Stimulated activated CD4-positive, alpha-beta T cell treated with anti-CD3 and anti-CD28 coated beads, Interleukin-12 subunit alpha, Interleukin-12 subunit beta, amount 100 ng/mL, for 24 hours (primary cell): ENCODE measurements at regions not wholly inside any gene's neighbourhood (a gene's known extent, or its start where the extent isn't known, plus 50 kb on each side); places are given as distances from the start of the nearest gene placed in this dataset.

ENCODE experiments used
- DNase-seq, 2 experiments: peaks; one replicate each; pipeline ENCODE4 v3.0.0-alpha.2; 2020; ENCODE audit warnings: low read depth in 2 of 2

DNA sequence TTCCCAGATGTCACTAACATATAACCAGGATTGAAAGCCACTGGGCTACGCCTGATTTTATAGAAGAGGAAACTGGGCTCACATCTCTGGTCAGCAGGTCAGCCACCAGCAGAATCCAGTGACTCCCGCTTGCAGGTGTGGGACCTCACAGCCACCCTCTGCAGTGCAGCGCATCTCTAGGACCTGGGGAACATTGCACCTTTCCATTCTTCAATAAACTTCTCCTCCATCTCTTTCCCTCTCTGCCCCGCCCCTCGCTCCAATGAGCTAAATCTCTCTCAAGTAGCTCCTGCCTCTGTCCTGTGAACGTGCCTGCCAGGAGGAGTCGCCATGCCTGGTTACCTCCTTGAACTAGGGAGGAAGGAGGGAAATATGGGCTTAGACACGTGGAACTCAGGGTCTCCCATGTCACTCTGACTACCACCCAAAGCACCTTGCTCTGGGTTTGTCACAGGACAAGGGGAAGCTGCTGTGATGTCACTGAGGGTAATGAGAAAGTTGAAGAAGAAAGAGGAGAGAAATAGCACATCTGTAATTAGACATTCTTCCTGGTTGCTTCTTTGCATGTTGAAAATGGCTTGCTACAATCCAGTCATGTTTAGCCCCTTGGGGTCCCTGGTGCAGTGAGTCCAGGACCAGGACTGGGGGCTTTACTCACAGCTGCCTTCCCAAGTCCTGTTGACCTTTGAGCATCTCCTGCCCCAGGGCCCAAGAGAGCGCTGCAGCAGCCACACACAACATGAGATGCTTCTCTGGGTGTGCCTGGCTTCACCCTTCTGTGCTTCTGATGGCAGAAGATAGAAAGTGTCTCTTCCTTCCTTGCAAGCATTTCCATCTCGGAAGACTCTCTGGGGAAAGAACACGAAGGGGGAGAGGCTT is 469.4 kb downstream of the PREX1 start:
- DNase-seq, result no peak

DNA sequence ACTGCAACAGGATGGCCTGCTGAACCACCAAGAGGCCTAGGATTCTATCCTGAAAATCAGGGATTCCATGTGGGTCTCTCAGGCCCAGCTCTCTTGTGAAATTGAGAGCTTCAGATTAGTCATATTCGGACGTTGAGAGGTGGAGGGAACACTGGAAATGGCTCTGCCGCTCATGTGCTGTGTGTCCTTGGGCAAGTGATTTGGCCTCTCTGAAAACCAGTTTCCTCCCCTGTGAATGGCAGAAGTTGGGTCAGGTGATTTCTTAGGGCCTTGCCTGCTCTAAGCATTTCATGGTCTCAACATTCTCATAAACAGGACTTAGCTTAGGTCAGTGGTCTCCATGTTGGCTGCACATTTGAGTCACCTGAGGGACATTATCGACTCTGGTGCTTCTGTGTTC is 470.1 kb downstream of the PREX1 start:
- no peak for DNase-seq

DNA sequence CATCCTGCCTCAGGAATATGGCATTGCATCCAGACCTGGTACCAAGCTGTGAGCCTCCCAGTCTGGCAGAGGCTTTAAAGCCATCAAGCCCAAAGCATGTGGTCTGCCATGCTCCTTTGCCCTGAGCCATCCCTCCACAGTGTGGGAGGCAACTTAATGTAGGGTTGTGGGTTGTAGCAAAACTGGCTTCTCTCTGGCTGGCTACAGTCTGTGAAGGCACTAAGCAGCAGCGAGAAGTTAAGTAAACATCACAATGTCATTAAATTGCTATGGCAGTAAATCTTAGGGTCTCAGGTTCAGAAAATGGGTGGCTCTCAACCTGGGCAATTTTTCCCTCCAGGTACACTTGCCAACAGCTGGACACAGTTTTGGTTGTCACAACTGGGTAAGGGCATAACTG is 472.9 kb downstream of the PREX1 start:
- no peak for DNase-seq

DNA sequence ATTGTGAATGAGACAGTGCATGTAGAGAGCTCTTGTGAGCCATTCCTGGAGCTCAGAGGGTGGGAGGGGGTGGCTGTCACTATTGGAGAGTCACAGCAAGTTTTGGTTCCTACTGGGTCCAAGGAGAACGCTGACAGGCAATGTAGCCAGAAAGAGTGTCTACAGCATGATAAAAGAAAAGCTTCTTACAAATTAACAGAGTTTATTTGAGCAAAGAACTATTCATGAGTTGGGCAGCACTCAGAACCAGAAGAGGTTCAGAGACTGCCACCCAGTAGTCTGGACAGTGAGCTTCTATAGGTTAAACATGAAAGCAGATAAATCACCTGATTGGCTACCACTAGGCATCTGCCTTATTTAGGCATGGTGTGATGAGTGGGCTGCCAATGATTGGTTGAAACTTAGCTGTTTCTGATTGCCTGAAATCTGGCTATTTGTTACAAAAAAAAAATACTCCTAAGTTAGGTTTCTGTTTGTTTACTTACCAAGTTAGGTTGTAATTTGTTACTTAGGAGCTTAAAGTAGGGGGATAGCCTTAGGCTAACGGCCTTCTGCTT is 473.4 kb downstream of the PREX1 start:
- DNase-seq, result no peak

DNA sequence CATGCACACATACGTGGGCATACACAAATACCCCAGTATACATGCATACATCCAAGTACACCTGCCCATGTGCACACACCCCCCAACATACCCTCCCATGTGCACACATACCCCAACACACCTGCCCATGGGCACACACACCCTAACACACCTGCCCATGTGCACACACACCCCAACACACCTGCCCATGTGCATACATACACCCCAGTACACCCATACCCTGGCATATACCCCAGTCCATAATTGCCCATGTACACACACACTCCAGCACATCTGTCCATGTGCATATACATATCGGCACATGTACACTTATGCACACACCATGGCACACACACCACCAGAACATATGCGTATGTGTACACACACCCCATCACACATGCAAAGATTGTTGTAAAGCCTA is 475.2 kb downstream of the PREX1 start:
- no peak for DNase-seq

DNA sequence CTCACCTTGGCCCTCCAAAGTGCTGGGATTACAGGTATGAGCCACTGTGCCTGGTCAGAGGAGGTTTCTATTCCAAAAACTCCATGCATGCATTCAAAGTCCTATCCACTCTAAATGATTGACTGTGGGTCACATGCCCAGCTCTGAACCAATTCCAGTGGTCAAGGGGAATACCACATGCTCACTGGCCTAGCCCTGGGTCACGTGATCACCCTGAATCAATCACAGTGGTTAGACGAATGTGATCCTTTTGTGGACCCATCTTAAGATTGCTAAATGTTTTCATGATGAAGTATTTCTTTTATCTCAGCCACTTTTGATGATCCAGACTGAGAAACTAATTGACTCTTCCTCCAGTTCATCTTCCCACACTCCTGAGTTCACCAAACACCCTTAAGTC is 475.8 kb downstream of the PREX1 start:
- DNase-seq, result no peak

DNA sequence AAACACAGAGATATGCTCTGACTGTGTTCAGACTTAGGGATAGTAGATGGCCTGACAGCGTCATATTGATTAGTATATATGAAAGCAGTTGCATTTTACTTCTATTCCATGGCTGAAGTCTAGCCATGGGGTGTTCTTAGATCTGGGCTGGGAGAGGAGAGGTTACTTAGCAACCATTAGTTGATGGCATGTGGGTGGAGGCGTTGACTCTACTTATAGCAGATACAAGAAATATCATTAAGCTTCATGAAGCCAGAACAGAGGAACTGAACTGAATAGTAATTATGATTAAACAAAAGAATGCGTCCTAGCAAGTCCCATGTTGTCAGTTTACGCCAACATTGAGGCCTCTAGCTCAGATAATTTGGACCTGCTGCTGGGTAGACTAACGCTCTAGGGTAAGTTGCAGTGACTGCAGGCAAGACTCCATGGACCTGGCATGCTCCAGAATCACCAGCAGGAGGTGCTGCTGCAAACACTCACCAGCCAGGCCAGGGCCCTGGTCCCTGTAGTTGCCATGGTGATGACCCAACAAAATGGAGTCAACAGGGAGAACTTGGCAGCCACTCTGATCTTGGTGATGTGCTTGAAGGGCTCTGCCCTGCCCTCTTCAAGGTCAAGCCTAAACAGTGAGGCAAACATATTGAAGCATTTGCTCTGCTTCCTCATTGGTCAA is 477.3 kb downstream of the PREX1 start:
- DNase-seq, result no peak

DNA sequence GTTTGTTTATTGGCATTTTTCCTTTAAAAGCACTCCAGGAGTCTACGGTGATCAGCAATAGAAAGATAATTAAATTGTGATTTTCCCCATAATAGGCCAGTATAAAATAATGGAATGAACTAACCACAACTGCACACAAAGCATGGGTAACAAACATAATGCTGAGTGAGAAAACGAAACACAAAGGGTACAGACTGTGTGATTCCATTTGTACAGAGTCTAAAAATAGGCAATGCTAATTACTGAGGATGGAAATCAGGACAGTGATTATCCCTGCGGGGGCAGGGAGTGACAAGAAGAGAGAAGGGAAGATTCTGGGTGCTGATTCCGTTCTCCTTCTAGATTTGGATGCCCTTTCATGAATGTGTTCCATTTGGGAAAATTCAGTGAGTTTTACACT is 478.1 kb downstream of the PREX1 start:
- DNase-seq, result no peak

DNA sequence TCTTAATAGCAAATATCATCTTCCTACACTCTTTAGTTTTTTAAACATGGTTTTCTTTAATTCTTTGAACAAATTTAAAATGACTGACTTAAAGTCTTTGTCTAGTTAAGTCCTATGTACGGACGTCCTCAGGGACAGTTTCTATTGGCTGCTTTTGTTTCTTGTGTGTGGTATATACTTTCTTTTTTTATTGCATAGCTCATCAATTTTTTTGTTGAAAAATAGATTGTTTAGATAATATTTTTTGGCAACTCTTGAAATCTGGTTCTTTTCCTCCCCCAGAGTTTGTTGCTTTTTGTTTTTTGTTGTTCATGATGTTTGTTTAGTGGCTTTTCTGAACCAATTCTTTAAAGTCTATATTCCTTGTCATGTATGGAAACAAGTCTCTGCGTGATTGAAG is 479.8 kb downstream of the PREX1 start:
- DNase-seq, result no peak

DNA sequence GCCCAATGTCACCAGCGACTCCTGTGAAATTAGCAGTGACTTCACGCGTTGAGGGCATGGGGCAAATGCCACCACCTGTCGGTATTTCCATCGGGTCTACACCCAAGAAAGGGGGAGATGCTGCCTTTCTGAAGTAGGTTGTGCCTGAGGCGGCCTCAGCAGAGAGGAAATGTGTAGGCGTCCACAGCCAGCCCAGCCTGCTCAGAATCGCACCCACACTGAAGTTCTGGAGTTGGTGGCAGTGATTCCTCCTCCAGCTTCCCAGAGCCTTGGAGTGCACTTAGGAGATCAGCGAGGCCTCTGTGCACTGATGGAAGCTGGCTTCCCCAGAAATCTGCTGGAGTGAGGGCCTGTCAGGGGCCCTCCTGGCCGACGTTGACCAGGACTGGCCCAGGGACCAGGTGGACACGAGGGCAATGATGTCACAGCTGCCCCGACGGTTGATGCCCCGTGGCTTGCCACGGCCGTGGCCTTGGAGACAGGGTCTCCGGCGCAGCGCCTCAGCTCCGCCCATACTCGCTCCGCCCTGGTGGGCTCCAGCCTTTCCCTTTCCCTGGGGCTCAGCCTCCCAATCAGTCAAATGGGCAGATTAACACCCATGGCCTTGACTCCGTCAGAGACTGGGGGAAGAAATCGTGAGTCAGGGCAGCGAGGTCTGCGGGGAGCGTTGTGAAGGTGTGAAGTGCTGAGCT is 484.8 kb downstream of the PREX1 start:
- no peak for DNase-seq

DNA sequence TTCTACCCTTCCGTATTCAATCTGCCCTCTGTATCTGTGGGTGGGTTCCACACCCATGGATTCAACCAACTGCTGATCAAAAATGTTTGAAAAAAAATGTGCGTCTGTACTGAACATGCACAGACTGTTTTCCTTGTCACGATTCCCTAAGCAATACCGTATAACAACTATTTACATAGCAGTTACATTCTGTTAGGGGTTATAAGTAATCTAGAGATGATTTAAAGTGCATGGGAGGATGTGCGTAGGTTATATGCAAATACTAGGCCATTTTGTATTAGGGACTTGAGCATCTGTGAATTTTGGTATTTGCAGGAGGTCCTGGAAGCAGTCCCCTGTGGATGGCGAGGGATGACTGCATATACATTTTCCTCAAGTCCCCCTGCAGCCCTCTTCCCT is 486.9 kb downstream of the PREX1 start:
- DNase-seq, result no peak

DNA sequence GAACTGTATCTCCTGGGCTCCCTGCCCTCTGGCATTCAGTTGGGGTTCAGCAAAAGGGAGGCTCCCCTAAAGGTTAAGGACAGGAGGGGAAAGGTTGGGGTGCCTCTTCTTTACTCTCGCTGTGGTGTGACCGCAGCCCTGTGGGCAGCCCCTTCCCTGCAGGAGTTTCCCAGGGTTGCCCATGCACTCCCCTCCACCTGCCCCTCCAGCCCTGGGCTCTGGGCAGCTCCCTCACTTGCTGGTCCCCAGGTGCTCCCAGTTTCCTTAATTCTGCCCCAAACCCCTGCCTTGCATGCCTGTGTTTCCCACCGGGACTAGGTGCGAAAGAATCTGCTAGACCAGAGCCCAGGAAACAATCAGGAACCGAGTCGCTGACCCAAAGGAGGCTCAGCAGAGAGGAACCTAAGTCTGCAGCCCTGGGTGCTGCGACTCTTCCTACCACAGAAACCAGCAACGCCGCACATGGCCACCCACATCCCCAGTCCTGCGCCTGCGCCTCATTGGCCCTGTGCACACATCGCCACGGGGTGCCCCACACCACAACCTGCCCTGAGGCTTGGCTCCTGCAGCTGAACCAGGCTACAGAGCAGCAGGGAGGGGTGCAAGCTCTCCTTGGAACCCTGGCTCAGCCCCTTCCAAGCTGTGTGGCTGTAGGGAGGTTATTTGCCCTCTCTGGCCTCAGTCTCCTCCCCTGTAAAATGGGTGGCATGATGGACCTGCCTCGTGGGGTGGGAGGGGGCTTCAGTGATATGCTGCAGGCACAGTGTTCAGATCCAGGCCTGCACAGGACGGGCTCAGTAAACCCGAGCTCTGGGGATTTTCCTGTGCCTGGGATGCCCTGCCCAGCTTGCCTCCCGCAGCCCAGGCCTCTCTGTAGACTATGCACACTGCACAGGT is 487.6 kb downstream of the PREX1 start:
- no peak for DNase-seq

DNA sequence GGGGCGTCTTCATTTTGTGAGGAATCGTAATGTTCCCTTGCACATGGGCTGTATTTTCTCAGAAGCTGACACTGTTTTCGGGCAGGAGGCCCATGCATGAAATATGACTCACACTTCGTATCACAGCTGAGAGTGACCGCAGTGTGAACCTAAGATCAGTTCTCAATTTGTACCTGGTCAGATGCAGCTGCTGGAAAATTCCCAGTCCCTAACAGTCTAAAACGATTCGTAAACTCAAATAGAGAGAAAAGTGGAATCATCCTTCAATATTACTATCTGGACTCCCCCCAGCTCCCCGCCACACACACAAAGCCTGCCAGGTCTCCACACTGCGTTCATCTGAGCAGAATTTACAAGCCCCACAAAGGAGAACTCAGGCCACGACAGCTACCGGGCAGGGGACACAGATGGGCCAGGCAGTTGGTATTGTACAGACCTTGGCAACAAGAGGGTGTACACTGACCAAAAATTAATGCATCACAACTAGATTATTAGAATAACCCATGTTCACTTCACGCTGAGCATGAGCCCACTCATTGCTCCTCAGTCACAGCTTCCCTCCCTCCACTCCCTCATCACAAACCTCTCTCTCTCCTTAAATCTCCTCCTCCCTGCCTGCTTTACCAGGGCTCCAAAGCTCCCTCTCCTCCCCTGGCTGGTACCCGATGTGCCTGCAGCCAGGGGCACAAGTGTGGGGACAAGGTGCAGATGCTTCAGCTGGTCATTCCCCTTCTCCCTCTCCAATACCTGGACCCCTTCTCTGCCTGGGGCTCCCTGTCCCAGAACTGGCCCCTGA is 488.4 kb downstream of the PREX1 start:
- no peak for DNase-seq

DNA sequence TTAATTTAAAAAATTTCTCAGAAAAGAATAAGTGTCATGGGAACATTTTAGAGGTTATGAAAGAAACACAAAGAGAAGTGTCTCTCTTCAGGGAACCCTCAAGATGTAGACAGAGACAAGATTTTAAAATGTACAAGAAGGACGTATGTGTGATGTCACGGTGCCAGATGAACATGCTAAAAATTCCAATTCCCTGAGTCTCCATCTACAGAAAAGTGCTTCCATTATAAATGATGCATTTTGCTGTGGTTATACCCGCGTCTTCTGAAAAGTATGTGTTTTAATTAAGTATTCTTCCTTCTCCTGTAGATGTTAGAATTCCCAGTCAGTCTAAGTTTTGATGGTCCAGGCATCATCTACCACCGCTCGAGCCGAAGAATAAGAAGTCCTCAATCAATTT is 489.1 kb downstream of the PREX1 start:
- no peak for DNase-seq

DNA sequence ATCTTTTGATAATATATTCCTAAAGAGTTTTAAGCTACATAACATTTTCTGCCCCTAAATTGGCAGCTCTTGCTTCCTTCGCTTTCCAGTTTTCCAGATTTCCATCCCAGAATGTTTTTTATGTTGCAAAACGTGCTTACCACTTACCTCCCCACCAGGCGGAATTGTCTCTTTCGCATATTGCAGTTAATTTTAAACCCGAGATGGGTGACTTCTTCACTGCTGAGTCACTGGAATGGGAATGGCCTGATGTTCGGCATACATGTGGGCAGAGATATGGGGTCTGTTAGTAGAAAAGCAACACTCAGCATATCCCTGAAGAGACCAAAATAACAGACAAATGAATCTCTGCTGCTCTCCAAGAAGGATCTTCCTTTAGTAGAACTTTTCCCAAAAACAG is 491.2 kb downstream of the PREX1 start:
- DNase-seq, result no peak

DNA sequence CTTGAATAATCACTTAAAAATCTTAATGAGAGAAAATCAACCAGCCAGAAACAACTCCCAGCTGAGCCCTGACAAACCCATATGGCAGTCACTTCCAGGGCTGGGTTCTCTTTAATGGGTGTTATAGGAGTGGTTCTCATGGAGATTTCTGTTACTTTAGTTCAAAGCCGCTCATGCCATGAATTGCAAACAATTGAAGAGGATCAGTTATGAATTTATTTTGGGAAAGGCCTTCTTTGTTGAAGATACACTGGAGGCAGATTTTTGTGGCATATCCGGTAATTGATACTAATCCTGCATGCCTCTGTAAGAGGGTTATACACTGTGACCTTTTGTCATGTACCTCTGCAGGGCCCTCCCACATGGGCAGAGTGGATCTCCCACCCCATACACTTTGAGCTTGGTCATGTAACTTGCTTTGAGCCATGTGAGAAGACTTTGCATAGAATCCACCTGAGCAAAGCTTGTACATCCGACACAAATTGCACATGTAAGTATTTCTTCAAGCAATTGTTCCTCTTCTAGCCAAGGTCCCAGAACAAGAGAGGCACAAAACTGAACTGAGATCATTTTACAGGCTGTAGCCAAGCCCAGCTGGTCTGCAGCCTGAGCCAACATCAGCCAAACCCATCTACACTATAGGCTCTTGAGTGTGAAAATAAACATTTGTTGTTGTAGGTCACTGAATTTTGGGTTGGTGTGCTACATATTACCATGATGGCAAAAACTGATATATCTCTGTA is 492.3 kb downstream of the PREX1 start:
- no peak for DNase-seq

DNA sequence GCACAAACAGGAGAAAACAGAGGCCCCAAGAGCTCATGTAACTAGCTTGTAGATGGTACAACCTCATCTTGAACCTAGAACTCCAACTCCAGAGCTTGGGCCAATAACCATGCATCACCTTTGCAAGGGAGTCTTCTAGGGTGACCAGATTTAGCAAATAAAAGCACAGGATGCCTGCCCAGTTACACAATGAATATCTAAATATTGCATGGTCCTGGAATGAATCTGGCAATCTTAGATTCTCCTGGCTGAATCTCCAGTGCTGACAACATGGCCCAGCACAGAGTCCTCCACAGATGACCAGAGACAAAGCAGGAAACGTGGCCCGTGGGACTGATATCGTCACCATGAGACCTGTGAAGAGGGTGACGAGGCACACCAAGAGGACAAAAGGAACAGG is 494.1 kb downstream of the PREX1 start:
- DNase-seq, result no peak

DNA sequence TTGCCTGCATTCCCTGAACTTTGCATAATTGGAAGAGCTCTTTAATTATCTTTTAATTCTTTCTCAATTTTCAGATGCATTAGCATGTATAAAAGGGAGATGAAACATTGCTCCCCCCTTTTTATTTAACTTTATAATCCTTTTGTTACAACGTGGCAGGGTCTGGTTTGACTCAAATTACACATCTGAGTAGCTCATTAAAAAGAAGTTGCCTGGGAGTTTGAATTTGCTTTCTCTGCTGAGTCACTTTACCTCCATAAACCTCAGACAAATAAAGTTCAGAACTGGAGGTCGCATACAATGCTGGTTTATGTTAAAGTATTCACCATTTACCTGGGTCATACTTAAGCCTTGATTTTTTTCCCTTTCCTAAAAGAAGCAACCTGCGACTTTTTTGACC is 495.2 kb downstream of the PREX1 start:
- DNase-seq, result no peak

DNA sequence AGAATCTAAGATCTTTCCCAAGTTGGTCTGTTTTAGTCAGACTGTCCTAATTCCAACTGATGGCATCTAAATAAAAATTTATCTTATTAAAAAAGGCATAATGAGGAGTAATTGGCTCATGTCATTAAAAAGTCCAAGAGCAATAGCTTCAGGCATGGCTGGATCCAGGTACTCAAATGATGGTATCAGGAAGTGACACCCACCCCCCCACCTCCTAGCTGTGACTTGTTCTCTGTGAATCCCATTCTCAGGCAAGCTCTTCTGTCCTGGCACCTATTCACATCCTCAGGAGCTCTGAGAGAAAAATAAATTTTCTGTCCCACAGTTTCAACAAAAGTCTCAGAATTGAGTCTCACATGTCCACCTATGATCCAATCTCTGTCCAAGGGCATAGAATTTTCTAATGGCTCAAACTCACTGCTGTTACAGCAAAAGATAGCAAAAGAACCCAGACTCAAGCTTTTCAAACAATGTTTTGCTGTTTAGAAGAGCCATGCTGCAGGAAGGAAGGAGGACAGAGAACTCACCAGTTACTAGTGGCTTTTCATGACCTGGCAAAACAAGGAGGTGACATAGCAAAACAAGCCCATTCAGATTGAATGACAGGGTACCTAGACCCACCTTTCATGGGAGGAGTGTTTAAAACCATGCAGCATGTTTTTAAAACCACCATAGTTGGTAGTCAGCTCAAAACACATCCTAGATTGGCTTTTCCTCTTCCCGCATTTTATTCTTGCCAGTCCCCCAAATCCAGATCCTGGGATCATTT is 496.1 kb downstream of the PREX1 start:
- no peak for DNase-seq
